K562 (cell line): ENCODE measurements at regions not wholly inside any gene's neighbourhood (a gene's known extent, or its start where the extent isn't known, plus 50 kb on each side); places are given as distances from the start of the nearest gene placed in this dataset.

Source experiments
- CTCF ChIP-seq, 3 experiments: IDR thresholded peaks in 2 of 3; conservative IDR thresholded peaks in 1 of 3; 2 replicates each; pipeline ENCODE4 v1.5.1; 2011 to 2012; ENCODE audit warnings: low read length in 3 of 3, mild to moderate bottlenecking in 3 of 3, control low read depth in 2 of 3, improper control_type of control experiment in 1 of 3, inconsistent platforms in 1 of 3, low read depth in 1 of 3, mixed read lengths in 1 of 3, moderate library complexity in 1 of 3; ENCODE audit not compliant: insufficient read depth in 2 of 3
- E2F5 ChIP-seq: sonication (generic); formaldehyde crosslinking; IDR thresholded peaks from 2 replicates; pipeline ENCODE4 v1.8.0; 2022; ENCODE audit warnings: mild to moderate bottlenecking, missing genetic modification reagents
- EP300 ChIP-seq: IDR thresholded peaks from 2 replicates; pipeline ENCODE4 v1.6.1; 2012; ENCODE audit warnings: low read length, improper control_type of control experiment
- FOXP1 ChIP-seq: sonication (generic); formaldehyde crosslinking; IDR thresholded peaks from 2 replicates; pipeline ENCODE4 v1.8.0; 2022; ENCODE audit warnings: mild to moderate bottlenecking, missing genetic modification reagents
- L3MBTL2 ChIP-seq: fragments of 450-650 bp; IDR thresholded peaks from 2 replicates; pipeline ENCODE4 v1.6.1; 2016; ENCODE audit warnings: mild to moderate bottlenecking, moderate library complexity
- NFIC ChIP-seq: fragments of 450-650 bp; IDR thresholded peaks from 2 replicates; pipeline ENCODE4 v1.6.1; 2017; ENCODE audit warnings: mild to moderate bottlenecking, inconsistent platforms
- NR2F6 ChIP-seq: fragments of 450-650 bp; formaldehyde crosslinking; IDR thresholded peaks from 2 replicates; pipeline ENCODE4 v1.4.0; 2020; ENCODE audit warnings: mild to moderate bottlenecking
- POLR2A ChIP-seq: fragments of 450-650 bp; conservative IDR thresholded peaks from 2 replicates; pipeline ENCODE4 v1.6.1; 2016
- SIN3A ChIP-seq, 2 experiments: fragments of 150-350 bp in 1 of 2; IDR thresholded peaks; 2 replicates each; pipeline ENCODE4 v1.6.1; 2011 to 2016; ENCODE audit warnings: borderline replicate concordance in 2 of 2, low read depth in 2 of 2, low read length in 2 of 2, mild to moderate bottlenecking in 2 of 2, moderate library complexity in 2 of 2; ENCODE audit not compliant: control insufficient read depth in 1 of 2
- SP1 ChIP-seq: sonication (generic); formaldehyde crosslinking; IDR thresholded peaks from 2 replicates; pipeline ENCODE4 v1.8.1; 2022; ENCODE audit warnings: mild to moderate bottlenecking, missing genetic modification reagents
- ZBTB5 ChIP-seq: fragments of 450-650 bp; IDR thresholded peaks from 2 replicates; pipeline ENCODE4 v1.6.1; 2017; ENCODE audit warnings: antibody characterized with exemption
- ZBTB7A ChIP-seq: IDR thresholded peaks from 2 replicates; pipeline ENCODE4 v1.6.1; 2011; ENCODE audit warnings: low read depth, mild to moderate bottlenecking, low read length, moderate library complexity, borderline replicate concordance; ENCODE audit not compliant: control insufficient read depth

- TF ChIP-seq FOXP1 (CRISPR knock-in tag) (no peak), POLR2A (no peak), EP300 (no peak), ZBTB5 (no peak), ZBTB7A (no peak), CTCF (IDR thresholded peaks at IDR 0.05 in 2 of 3, conservative IDR thresholded peaks at IDR 0.05 in 1 of 3; ENCODE audit: insufficient read depth in 2 of 3, low read depth in 1 of 3, low read length in 3 of 3) (peak; percentile 27 to 51 (median 33); a peak in 4 of 6 replicates), SIN3A (IDR thresholded peaks at IDR 0.05; ENCODE audit: borderline replicate concordance in 2 of 2, control insufficient read depth in 1 of 2, low read depth in 2 of 2, low read length in 2 of 2) (no peak), L3MBTL2 (no peak), E2F5 (CRISPR knock-in tag) (no peak), SP1 (CRISPR knock-in tag) (no peak), NR2F6 (no peak), NFIC (0 out of 2 replicates have a peak, but pooled peaks have one; percentile 23)
Observed at GRCh38 chr20:19903168-19903811, 113.9 kb upstream of the NAA20 start.
